ENCODE measurements at regions not wholly inside any gene's neighbourhood (a gene's known extent, or its start where the extent isn't known, plus 50 kb on each side); places are given as distances from the start of the nearest gene placed in this dataset.

DNA sequence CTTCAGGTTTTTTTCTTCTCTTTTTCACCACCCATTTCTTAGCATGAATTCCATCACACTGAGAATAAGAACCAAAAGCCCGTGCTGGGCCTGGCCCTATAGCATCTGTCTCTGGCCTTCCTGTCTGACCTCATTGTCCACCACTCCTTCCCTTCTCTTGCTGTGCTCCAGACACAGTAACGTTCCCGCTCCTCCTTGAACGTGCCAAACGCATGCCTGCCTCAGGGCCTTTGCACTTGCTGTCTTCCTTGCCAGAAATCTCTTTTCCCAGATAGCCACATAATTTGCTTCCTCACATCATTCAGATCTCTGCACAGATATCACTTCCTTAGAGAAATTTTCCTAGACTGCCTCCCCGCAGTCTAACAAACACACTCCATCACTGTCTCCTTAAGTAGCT lies 119.6 kb upstream of the CPSF6 start:
- TF ChIP-seq MYC (IDR thresholded peaks at IDR 0.05; ENCODE audit: low read depth, low read length) (no peak), POLR2A (IDR thresholded peaks at IDR 0.05; ENCODE audit: extremely low read depth, insufficient read length) (no peak)
- TF ChIP-seq, protein P1, sequence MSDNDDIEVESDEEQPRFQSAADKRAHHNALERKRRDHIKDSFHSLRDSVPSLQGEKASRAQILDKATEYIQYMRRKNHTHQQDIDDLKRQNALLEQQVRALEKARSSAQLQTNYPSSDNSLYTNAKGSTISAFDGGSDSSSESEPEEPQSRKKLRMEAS (IDR thresholded peaks at IDR 0.05; ENCODE audit: low read depth, low read length), result no peak
- TF ChIP-seq, protein P2, sequence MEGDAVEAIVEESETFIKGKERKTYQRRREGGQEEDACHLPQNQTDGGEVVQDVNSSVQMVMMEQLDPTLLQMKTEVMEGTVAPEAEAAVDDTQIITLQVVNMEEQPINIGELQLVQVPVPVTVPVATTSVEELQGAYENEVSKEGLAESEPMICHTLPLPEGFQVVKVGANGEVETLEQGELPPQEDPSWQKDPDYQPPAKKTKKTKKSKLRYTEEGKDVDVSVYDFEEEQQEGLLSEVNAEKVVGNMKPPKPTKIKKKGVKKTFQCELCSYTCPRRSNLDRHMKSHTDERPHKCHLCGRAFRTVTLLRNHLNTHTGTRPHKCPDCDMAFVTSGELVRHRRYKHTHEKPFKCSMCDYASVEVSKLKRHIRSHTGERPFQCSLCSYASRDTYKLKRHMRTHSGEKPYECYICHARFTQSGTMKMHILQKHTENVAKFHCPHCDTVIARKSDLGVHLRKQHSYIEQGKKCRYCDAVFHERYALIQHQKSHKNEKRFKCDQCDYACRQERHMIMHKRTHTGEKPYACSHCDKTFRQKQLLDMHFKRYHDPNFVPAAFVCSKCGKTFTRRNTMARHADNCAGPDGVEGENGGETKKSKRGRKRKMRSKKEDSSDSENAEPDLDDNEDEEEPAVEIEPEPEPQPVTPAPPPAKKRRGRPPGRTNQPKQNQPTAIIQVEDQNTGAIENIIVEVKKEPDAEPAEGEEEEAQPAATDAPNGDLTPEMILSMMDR (IDR thresholded peaks at IDR 0.05; ENCODE audit: low read depth, low read length), result no peak
- no peak for DNase-seq (ENCODE audit: low read depth)
- no peak overlapping the region for H3K4me3 ChIP-seq (ENCODE audit: low read depth, low read length)

DNA sequence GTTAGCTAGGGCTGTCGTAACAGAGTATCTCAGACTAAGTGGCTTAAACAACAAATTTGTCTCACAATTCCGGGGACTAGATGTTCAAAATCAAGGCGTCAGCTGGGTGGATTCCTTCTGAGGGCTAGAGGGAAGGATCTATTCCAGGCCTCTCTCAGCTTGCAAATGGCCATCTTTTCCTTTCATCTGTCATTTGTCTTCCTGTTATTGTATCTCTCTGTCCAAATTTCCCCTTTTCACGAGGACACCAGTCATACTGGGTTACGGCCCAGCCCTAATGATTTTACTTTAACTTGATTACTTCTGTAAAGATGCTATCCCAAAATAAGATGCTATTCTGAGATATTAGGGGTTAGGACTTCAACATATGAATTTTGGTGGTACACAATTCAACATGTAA lies 119.0 kb upstream of the CPSF6 start:
- TF ChIP-seq MYC (IDR thresholded peaks at IDR 0.05; ENCODE audit: low read depth, low read length) (no peak), POLR2A (IDR thresholded peaks at IDR 0.05; ENCODE audit: extremely low read depth, insufficient read length) (no peak)
- TF ChIP-seq, protein P2 (IDR thresholded peaks at IDR 0.05; ENCODE audit: low read depth, low read length), result no peak
- TF ChIP-seq, protein P1 (IDR thresholded peaks at IDR 0.05; ENCODE audit: low read depth, low read length), result no peak
- no peak for DNase-seq (ENCODE audit: low read depth)
- H3K4me3 ChIP-seq (ENCODE audit: low read depth, low read length), result no peak overlapping the region

DNA sequence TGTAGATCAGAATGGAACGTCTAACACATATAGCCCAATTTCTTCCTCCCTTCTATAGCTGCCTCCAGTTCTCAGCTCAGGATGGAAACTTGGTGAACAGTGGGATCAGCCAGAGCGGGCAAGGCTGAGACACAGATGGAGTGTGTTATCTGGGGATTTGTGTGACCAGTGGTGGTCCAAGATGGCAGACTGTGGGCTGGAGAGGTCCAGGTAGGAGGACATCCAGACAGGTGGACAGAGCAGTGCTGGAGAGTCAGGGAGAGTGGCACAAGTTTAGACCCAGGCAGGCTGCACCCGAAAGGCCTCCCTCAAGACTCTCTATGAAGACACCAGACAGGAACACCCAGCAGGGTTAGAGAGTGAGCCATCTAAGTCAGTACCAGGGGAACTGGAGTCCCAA lies 116.1 kb upstream of the CPSF6 start:
- TF ChIP-seq, protein P1 (IDR thresholded peaks at IDR 0.05; ENCODE audit: low read depth, low read length), result no peak
- no peak for TF ChIP-seq MYC (IDR thresholded peaks at IDR 0.05; ENCODE audit: low read depth, low read length)
- TF ChIP-seq POLR2A (IDR thresholded peaks at IDR 0.05; ENCODE audit: extremely low read depth, insufficient read length), result no peak
- TF ChIP-seq, protein P2 (IDR thresholded peaks at IDR 0.05; ENCODE audit: low read depth, low read length), result no peak
- H3K4me3 ChIP-seq (ENCODE audit: low read depth, low read length), result no peak overlapping the region
- no peak for DNase-seq (ENCODE audit: low read depth)

DNA sequence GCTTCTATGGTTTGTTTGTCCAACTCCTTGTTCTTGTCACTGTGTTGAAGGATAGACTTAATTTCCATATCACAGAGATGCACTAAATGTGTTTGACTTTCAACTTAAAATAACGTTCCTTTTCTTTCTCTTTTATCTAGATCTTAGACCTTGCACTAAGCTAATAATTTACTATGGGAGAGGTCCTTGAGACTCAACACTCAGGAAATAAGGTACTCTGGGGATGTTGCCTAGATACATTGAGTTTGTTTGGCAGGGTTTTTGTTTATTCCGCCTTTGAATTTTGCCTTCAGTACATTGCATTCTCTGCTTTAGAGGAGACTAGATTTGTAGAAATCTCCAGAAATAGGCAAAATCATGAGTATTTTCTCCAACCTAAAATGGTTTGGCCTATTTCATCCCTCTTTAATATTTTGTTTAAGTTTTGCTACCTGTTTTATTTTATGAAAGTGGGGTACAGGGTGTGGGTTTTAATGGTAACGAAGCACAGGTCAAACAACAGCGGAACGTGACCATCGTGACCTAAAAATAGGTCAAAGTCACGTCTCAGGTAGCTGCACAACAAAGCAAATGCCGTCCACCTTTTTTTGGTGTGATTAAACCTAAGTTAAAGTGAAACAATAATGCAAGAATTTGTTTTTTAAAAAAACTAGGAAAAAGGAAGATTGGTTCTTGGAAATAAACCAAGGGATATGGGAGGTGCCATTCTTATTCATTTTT lies 115.3 kb upstream of the CPSF6 start:
- TF ChIP-seq POLR2A (IDR thresholded peaks at IDR 0.05; ENCODE audit: extremely low read depth, insufficient read length), result no peak
- TF ChIP-seq, protein P1 (IDR thresholded peaks at IDR 0.05; ENCODE audit: low read depth, low read length), result no peak
- TF ChIP-seq, protein P2 (IDR thresholded peaks at IDR 0.05; ENCODE audit: low read depth, low read length), result no peak
- no peak for TF ChIP-seq MYC (IDR thresholded peaks at IDR 0.05; ENCODE audit: low read depth, low read length)
- no peak overlapping the region for H3K4me3 ChIP-seq (ENCODE audit: low read depth, low read length)
- DNase-seq (ENCODE audit: low read depth), result no peak

DNA sequence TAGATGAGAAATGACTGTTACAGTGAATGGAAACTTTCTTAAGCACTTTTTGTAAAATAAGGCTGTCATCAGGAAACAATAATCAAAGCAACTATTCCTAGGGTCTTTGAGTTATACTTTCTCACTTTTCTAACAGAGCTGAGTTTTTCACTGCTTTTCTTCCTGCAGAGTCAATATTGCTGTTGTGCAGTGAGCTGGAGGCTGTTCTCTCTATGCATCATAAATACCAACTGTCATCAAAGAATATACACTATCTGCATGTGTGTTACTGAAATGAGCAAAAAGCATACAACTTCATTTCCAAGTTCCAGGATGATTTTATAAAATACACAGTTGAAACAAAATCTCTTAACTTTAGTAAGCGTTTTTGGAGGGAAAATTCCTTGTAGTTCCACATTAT lies 110.4 kb upstream of the CPSF6 start:
- TF ChIP-seq, protein P2 (IDR thresholded peaks at IDR 0.05; ENCODE audit: low read depth, low read length), result no peak
- no peak for TF ChIP-seq MYC (IDR thresholded peaks at IDR 0.05; ENCODE audit: low read depth, low read length)
- no peak for TF ChIP-seq POLR2A (IDR thresholded peaks at IDR 0.05; ENCODE audit: extremely low read depth, insufficient read length)
- TF ChIP-seq, protein P1 (IDR thresholded peaks at IDR 0.05; ENCODE audit: low read depth, low read length), result no peak

More for the DNA sequence above, 110.4 kb upstream of the CPSF6 start:
- H3K4me3 ChIP-seq (ENCODE audit: low read depth, low read length), result no peak overlapping the region
- DNase-seq (ENCODE audit: low read depth), result no peak
